GM21526 (cell line): ENCODE measurements at regions not wholly inside any gene's neighbourhood (a gene's known extent, or its start where the extent isn't known, plus 50 kb on each side); places are given as distances from the start of the nearest gene placed in this dataset.

ENCODE experiments used
- ATAC-seq: cut with Tn5 transposase; IDR thresholded peaks from one replicate; pipeline ENCODE4 v1.9.1; 2021; ENCODE audit warnings: moderate library complexity; ENCODE audit not compliant: unreplicated experiment, low FRiP score

GRCh38 chr7:42761486-42761885 lies 150.4 kb downstream of the C7orf25 start:
- ATAC-seq = no peak

- ATAC-seq = no peak
These were observed 153.7 kb downstream of the C7orf25 start for GRCh38 chr7:42758124-42758523.

GRCh38 chr7:42756841-42757240 lies 155.0 kb downstream of the C7orf25 start:
- ATAC-seq = no peak

GRCh38 chr7:42753811-42754363 lies 158.0 kb downstream of the C7orf25 start:
- ATAC-seq = no peak

- ATAC-seq = no peak
These were observed 158.5 kb downstream of the C7orf25 start for GRCh38 chr7:42753367-42753766.

- no peak for ATAC-seq
These were observed 161.7 kb downstream of the C7orf25 start for GRCh38 chr7:42750172-42750571.

- no peak for ATAC-seq
These were observed 164.8 kb downstream of the C7orf25 start for GRCh38 chr7:42747044-42747443.

- no peak for ATAC-seq
These were observed 165.7 kb downstream of the C7orf25 start for GRCh38 chr7:42746214-42746613.

GRCh38 chr7:42745357-42746059 lies 166.4 kb downstream of the C7orf25 start:
- peak; percentile 68 for ATAC-seq

GRCh38 chr7:42744746-42745145 lies 167.1 kb downstream of the C7orf25 start:
- ATAC-seq = no peak

- no peak for ATAC-seq
These were observed 168.6 kb downstream of the C7orf25 start for GRCh38 chr7:42743077-42743858.

GRCh38 chr7:42742318-42742717 lies 169.6 kb downstream of the C7orf25 start:
- ATAC-seq = no peak

GRCh38 chr7:42740408-42740807 lies 171.5 kb downstream of the C7orf25 start:
- ATAC-seq = no peak

GRCh38 chr7:42739638-42740037 lies 172.2 kb downstream of the C7orf25 start:
- ATAC-seq = no peak

GRCh38 chr7:42736931-42737330 lies 174.9 kb downstream of the C7orf25 start:
- ATAC-seq = no peak

- ATAC-seq = no peak
These were observed 176.8 kb downstream of the C7orf25 start for GRCh38 chr7:42735081-42735480.

- no peak for ATAC-seq
These were observed 177.3 kb downstream of the C7orf25 start for GRCh38 chr7:42734568-42734967.

GRCh38 chr7:42733040-42733439 lies 178.8 kb downstream of the C7orf25 start:
- ATAC-seq = no peak

- ATAC-seq = no peak
These were observed 181.3 kb downstream of the C7orf25 start for GRCh38 chr7:42730586-42730985.

- ATAC-seq = no peak
These were observed 182.7 kb downstream of the C7orf25 start for GRCh38 chr7:42729053-42729765.

GRCh38 chr7:42727451-42727850 lies 184.4 kb downstream of the C7orf25 start:
- no peak for ATAC-seq
